ENCODE measurements at regions not wholly inside any gene's neighbourhood (a gene's known extent, or its start where the extent isn't known, plus 50 kb on each side); places are given as distances from the start of the nearest gene placed in this dataset.
"Not testable (repeated sequence)": the region's sequence is repeated elsewhere in the genome, so short reads cannot be mapped to it uniquely, and the experiment has no call there.

DNA sequence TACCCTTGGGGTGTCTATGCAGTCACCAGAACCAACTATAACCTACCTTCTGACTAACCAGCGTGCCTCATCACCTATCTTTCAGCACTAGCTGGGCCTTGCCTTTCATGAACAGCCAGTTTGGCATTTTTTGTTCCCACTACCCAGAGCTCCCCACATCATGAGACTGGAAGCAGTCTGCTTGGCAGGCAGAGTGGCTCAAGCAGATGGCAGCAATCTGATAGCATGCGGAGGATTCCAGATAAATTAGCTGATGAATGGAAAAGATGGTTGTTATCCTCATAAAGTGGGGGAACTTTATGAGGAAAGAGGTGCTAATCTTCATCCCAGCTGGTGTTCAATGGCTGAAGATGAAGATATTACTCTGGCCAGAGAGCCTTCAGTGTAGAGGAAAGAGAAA lies 243.2 kb upstream of the EDA2R start:
- DNase-seq (ENCODE audit: low spot score): no peak
- TF ChIP-seq, protein P1, sequence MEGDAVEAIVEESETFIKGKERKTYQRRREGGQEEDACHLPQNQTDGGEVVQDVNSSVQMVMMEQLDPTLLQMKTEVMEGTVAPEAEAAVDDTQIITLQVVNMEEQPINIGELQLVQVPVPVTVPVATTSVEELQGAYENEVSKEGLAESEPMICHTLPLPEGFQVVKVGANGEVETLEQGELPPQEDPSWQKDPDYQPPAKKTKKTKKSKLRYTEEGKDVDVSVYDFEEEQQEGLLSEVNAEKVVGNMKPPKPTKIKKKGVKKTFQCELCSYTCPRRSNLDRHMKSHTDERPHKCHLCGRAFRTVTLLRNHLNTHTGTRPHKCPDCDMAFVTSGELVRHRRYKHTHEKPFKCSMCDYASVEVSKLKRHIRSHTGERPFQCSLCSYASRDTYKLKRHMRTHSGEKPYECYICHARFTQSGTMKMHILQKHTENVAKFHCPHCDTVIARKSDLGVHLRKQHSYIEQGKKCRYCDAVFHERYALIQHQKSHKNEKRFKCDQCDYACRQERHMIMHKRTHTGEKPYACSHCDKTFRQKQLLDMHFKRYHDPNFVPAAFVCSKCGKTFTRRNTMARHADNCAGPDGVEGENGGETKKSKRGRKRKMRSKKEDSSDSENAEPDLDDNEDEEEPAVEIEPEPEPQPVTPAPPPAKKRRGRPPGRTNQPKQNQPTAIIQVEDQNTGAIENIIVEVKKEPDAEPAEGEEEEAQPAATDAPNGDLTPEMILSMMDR (IDR thresholded peaks at IDR 0.05; ENCODE audit: extremely low read depth, insufficient read depth, missing control alignments): no peak
- in situ Hi-C loops (cut with MboI; ENCODE audit: low pct_unique_long_range_greater_than_20kb, low sequenced_read_pairs, unreplicated experiment): no loop called here

DNA sequence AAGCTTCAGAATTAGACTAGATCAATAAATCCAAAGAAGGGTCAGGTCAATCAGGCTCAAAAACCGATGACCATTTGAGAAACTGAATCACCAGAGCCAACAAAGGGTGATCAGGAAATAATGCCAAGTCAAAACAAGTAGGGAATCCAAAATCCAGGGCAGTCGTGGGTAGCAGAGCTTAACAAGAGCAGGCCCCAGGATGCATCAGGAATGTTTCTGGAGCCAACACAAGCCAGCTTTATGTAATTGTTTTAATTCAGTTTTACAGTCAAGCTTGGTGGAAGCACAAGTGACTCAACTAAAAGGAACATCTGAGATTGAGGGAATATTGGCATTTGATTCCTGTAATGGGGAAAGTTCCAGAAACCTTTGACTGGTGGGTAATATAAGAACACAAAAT lies 237.9 kb upstream of the EDA2R start:
- in situ Hi-C loops (cut with MboI; ENCODE audit: low pct_unique_long_range_greater_than_20kb, low sequenced_read_pairs, unreplicated experiment): no loop called here
- no peak for DNase-seq (ENCODE audit: low spot score)
- TF ChIP-seq, protein P1 (IDR thresholded peaks at IDR 0.05; ENCODE audit: extremely low read depth, insufficient read depth, missing control alignments): no peak

DNA sequence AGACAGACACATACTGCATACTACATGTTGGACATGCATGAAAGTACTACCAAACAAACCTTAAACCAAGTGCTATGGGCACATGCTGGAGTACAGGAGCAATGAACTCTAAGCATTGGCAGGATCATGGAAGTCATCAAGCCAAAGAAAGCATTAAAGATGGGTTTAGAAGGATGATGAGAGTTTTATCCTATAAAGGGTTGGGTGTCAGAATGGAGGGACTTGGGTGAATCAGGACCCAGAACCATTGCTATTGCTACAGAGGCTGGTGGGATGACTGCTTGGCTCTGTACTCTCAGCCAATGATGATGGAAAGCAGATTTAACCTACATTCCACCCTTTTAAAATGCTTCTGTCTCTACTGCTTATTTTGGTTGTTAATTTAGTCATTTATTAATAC lies 233.9 kb upstream of the EDA2R start:
- DNase-seq (ENCODE audit: low spot score): no peak

DNA sequence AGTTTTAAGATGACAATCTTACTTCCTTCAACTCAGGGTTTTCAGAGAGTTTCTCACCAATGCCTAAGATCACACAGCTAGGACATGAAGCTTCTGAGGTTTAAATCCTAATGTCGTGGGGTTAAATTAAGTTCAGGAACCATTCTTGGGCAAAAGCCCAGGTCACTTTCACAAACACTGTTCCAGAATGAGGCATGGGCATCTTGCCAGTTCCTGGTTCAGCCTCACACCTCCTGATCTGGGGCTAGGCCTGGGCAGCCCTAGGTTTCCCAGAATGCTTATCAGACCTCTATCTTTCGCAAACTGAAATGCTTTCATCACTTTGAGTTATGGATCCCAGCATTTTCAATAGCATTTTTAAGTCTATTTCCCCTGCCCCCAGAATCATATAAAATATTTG lies 224.8 kb upstream of the EDA2R start:
- TF ChIP-seq, protein P1 (IDR thresholded peaks at IDR 0.05; ENCODE audit: extremely low read depth, insufficient read depth, missing control alignments): no peak
- DNase-seq (ENCODE audit: low spot score): no peak
- in situ Hi-C loops (cut with MboI; ENCODE audit: low pct_unique_long_range_greater_than_20kb, low sequenced_read_pairs, unreplicated experiment): no loop called here

More for the DNA sequence above, 233.9 kb upstream of the EDA2R start:
- TF ChIP-seq, protein P1 (IDR thresholded peaks at IDR 0.05; ENCODE audit: extremely low read depth, insufficient read depth, missing control alignments): no peak
- in situ Hi-C loops (cut with MboI; ENCODE audit: low pct_unique_long_range_greater_than_20kb, low sequenced_read_pairs, unreplicated experiment): no loop called here

DNA sequence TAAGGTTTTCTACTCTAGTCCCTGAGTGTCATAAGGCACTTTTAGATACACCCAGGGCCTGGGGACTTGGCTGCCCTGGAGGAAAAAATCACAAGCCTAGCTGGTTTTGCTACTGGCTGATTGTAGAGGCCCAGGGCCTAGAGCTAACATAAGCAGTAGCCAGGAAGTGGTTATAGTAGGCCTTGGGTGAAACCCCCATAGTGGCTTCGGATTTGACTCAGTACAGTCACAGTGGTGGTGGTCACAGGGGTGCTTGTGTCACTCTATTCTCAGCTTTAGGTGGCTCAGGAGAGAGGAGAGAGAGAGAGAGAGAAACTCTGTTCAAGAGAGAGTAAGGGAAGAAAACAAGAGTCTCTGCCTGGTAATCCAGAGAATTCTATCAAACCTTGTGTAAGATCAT lies 194.5 kb upstream of the EDA2R start:
- TF ChIP-seq, protein P1 (IDR thresholded peaks at IDR 0.05; ENCODE audit: extremely low read depth, insufficient read depth, missing control alignments): no peak
- in situ Hi-C loops (cut with MboI; ENCODE audit: low pct_unique_long_range_greater_than_20kb, low sequenced_read_pairs, unreplicated experiment): no loop called here
- DNase-seq (ENCODE audit: low spot score): peak; percentile 3

DNA sequence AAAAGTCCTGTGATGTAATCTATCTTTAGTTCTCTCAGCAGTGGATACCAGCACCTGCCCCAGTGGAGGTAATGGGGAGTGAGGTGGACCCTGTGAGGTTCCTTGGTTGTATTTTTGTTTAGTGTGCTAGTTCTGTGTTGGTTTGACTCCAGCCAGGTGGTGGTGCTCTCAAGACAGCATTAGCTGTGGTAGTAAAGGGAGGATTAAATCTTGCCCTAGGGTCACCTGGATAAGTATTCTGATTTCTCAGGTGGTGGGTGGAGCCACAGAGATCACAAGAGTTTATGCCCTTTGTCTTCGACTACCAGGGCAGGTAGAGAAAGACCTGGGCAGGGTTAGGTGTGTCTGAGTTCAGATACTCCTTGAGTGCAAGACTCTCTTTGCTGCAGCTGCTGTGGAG lies 176.3 kb upstream of the EDA2R start:
- in situ Hi-C loops (cut with MboI; ENCODE audit: low pct_unique_long_range_greater_than_20kb, low sequenced_read_pairs, unreplicated experiment): no loop called here
- TF ChIP-seq, protein P1 (IDR thresholded peaks at IDR 0.05; ENCODE audit: extremely low read depth, insufficient read depth, missing control alignments): no peak
- no peak for DNase-seq (ENCODE audit: low spot score)

DNA sequence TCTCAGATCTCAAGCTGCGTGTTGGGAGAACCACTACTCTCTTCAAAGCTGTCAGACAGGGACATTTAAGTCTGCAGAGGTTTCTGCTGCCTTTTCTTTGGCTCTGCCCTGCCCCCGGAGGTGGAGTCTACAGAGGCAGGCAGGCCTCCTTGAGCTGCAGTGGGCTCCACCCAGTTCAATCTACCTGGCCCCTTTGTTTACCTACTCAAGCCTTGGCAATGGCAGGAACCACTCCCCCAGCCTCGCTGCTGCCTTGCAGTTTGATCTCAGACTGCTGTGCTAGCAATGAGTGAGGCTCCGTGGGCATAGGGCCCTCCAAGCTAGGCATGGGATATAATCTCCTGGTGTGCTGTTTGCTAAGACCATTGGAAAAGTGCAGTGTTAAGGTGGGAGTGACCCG lies 155.6 kb upstream of the EDA2R start:
- DNase-seq (ENCODE audit: low spot score); in situ Hi-C loops (cut with MboI; ENCODE audit: low pct_unique_long_range_greater_than_20kb, low sequenced_read_pairs, unreplicated experiment): not testable (repeated sequence)

Measured in GM13977 (cell line).